HepG2 (cell line): ENCODE measurements at regions not wholly inside any gene's neighbourhood (a gene's known extent, or its start where the extent isn't known, plus 50 kb on each side); places are given as distances from the start of the nearest gene placed in this dataset.

Experiments used
- AGO2 ChIP-seq: fragments of 200-400 bp; formaldehyde crosslinking; optimal IDR thresholded peaks from 2 replicates; pipeline ENCODE3; 2017; ENCODE audit warnings: mild to moderate bottlenecking, low read depth, low read length, moderate library complexity
- HDAC1 ChIP-seq: sonication (generic); formaldehyde crosslinking; IDR thresholded peaks from 2 replicates; pipeline ENCODE4 v1.5.1; 2020; ENCODE audit warnings: mild to moderate bottlenecking, missing genetic modification reagents
- KLF6 ChIP-seq: IDR thresholded peaks from 2 replicates; pipeline ENCODE4 v1.8.0; 2016; ENCODE audit warnings: missing biosample characterization, missing genetic modification reagents
- MAZ ChIP-seq, 2 experiments: sonication (generic) in 1 of 2; formaldehyde crosslinking in 1 of 2; IDR thresholded peaks; 2 replicates each; pipeline versions ENCODE4 v1.5.0 to v1.6.1; 2012 to 2020; ENCODE audit warnings: low read depth in 2 of 2, mild to moderate bottlenecking in 2 of 2, borderline replicate concordance in 1 of 2, improper control_type of control experiment in 1 of 2, low read length in 1 of 2, missing genetic modification reagents in 1 of 2, moderate library complexity in 1 of 2
- PCBP1 ChIP-seq: fragments of 200-400 bp; formaldehyde crosslinking; IDR thresholded peaks from 2 replicates; pipeline ENCODE4 v1.6.1; 2017; ENCODE audit warnings: mild to moderate bottlenecking, low read depth, low read length, borderline replicate concordance
- POLR2A ChIP-seq, 2 experiments: IDR thresholded peaks; 2 replicates each; pipeline ENCODE4 v1.6.1; 2011; ENCODE audit warnings: low read depth in 2 of 2, low read length in 2 of 2, mild to moderate bottlenecking in 1 of 2, moderate library complexity in 1 of 2; ENCODE audit not compliant: insufficient read depth in 1 of 2
- ZBTB7A ChIP-seq: sonication (generic); formaldehyde crosslinking; IDR thresholded peaks from 2 replicates; pipeline ENCODE4 v1.8.0; 2022; ENCODE audit warnings: mild to moderate bottlenecking, missing genetic modification reagents
- ZMAT5 ChIP-seq: sonication (generic); formaldehyde crosslinking; IDR thresholded peaks from 2 replicates; pipeline ENCODE4 v1.5.0; 2020; ENCODE audit warnings: mild to moderate bottlenecking, low read depth, missing genetic modification reagents, borderline replicate concordance
- ZNF234 ChIP-seq: sonication (generic); formaldehyde crosslinking; conservative IDR thresholded peaks from 2 replicates; pipeline ENCODE4 v1.5.1; 2020; ENCODE audit warnings: mild to moderate bottlenecking, missing genetic modification reagents
- ZNF589 ChIP-seq: sonication (generic); formaldehyde crosslinking; conservative IDR thresholded peaks from 2 replicates; pipeline ENCODE4 v1.8.0; 2022; ENCODE audit warnings: mild to moderate bottlenecking, moderate library complexity, missing genetic modification reagents
- ZNF781 ChIP-seq: sonication (generic); formaldehyde crosslinking; IDR thresholded peaks from 2 replicates; pipeline ENCODE4 v1.5.1; 2020; ENCODE audit warnings: borderline replicate concordance, mild to moderate bottlenecking, missing genetic modification reagents; ENCODE audit errors: not compliant biosample characterization
- TF ChIP-seq, protein P1 (sequence below): sonication (generic); formaldehyde crosslinking; IDR thresholded peaks from 2 replicates; pipeline ENCODE4 v1.5.0; 2020; ENCODE audit warnings: mild to moderate bottlenecking, missing genetic modification reagents, moderate library complexity

GRCh38 chr10:60511477-60512229 is 122.0 kb upstream of the ANK3 start:
- TF ChIP-seq KLF6 (CRISPR knock-in tag) (no peak), ZMAT5 (no peak), ZBTB7A (CRISPR knock-in tag) (no peak), POLR2A (IDR thresholded peaks at IDR 0.05; ENCODE audit: insufficient read depth in 1 of 2, low read depth in 2 of 2, low read length in 2 of 2) (no peak), ZNF234 (CRISPR knock-in tag) (no peak), ZNF781 (no peak), HDAC1 (CRISPR knock-in tag) (no peak), AGO2 (no peak), ZNF589 (CRISPR knock-in tag) (no peak), PCBP1 (no peak), MAZ (IDR thresholded peaks at IDR 0.05; ENCODE audit: borderline replicate concordance, low read depth, low read length) (no peak), MAZ (CRISPR knock-in tag; IDR thresholded peaks at IDR 0.05; ENCODE audit: low read depth) (no peak)
- TF ChIP-seq, protein P1, sequence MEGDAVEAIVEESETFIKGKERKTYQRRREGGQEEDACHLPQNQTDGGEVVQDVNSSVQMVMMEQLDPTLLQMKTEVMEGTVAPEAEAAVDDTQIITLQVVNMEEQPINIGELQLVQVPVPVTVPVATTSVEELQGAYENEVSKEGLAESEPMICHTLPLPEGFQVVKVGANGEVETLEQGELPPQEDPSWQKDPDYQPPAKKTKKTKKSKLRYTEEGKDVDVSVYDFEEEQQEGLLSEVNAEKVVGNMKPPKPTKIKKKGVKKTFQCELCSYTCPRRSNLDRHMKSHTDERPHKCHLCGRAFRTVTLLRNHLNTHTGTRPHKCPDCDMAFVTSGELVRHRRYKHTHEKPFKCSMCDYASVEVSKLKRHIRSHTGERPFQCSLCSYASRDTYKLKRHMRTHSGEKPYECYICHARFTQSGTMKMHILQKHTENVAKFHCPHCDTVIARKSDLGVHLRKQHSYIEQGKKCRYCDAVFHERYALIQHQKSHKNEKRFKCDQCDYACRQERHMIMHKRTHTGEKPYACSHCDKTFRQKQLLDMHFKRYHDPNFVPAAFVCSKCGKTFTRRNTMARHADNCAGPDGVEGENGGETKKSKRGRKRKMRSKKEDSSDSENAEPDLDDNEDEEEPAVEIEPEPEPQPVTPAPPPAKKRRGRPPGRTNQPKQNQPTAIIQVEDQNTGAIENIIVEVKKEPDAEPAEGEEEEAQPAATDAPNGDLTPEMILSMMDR (CRISPR knock-in tag) = no peak
